Retinal pigment epithelial cell (primary cell): ENCODE measurements at regions not wholly inside any gene's neighbourhood (a gene's known extent, or its start where the extent isn't known, plus 50 kb on each side); places are given as distances from the start of the nearest gene placed in this dataset.

Experiments
- DNase-seq: peaks from one replicate; pipeline ENCODE4 v3.0.0-alpha.2; 2010; ENCODE audit warnings: low read depth
- H3K4me3 ChIP-seq: 2 replicates; pipeline ENCODE4 v1.5.1; 2011; ENCODE audit warnings: mild to moderate bottlenecking, low read length, control low read depth, moderate library complexity
- CTCF ChIP-seq: conservative IDR thresholded peaks from 2 replicates; pipeline ENCODE4 v1.5.1; 2011; ENCODE audit warnings: low read depth, low read length, control low read depth, inconsistent platforms

- no peak overlapping the region for H3K4me3 ChIP-seq
- TF ChIP-seq CTCF: no peak
- DNase-seq: no peak
These were observed 101.8 kb upstream of the ZMIZ1 start for GRCh38 chr10:78966844-78967488.

- DNase-seq: no peak
- no peak for TF ChIP-seq CTCF
- no peak overlapping the region for H3K4me3 ChIP-seq
These were observed 100.3 kb upstream of the ZMIZ1 start for GRCh38 chr10:78968300-78968942.

- DNase-seq: no peak
- H3K4me3 ChIP-seq: no peak overlapping the region
- no peak for TF ChIP-seq CTCF
These were observed 99.8 kb upstream of the ZMIZ1 start for GRCh38 chr10:78968943-78969342.

- DNase-seq: no peak
- TF ChIP-seq CTCF: no peak
- no peak overlapping the region for H3K4me3 ChIP-seq
These were observed 99.0 kb upstream of the ZMIZ1 start for GRCh38 chr10:78969719-78970118.

- no peak for DNase-seq
- no peak overlapping the region for H3K4me3 ChIP-seq
- no peak for TF ChIP-seq CTCF
These were observed 98.5 kb upstream of the ZMIZ1 start for GRCh38 chr10:78970261-78970660.

GRCh38 chr10:78971094-78971682, 97.6 kb upstream of the ZMIZ1 start:
- no peak for TF ChIP-seq CTCF
- H3K4me3 ChIP-seq: no peak overlapping the region
- DNase-seq: no peak
